H1 (cell line): ENCODE measurements at regions not wholly inside any gene's neighbourhood (a gene's known extent, or its start where the extent isn't known, plus 50 kb on each side); places are given as distances from the start of the nearest gene placed in this dataset.

ENCODE experiments used
- CTCF ChIA-PET: fragments of 300-600 bp; sonication (Branson Sonifier 250); formaldehyde crosslinking; loops from one replicate; lab custom pipeline; 2021; ENCODE audit not compliant: partially characterized antibody; lab: Charles Lee
- POLR2A ChIA-PET: fragments of 300-600 bp; sonication (Branson Sonifier 250); formaldehyde crosslinking; loops from one replicate; lab custom pipeline; 2021; ENCODE audit warnings: inconsistent platforms; ENCODE audit not compliant: partially characterized antibody; lab: Charles Lee
- DNase-seq, 2 experiments: peaks; one replicate each; pipeline versions ENCODE4 v3.0.0 to v3.0.0-alpha.2; 2010 to 2022; ENCODE audit warnings: low spot score in 2 of 2, low read depth in 1 of 2, mixed read lengths in 1 of 2
- FAIRE-seq: peaks from 2 replicates; lab custom pipeline; 2011; peaks lifted over from hg19 to GRCh38; lab: Jason Lieb, UNC
- H2AFZ ChIP-seq: 2 replicates; pipeline ENCODE4 v1.8.1; 2012; ENCODE audit warnings: low read length, inconsistent platforms
- H2AK5ac ChIP-seq: 2 replicates; pipeline ENCODE4 v1.6.1; 2013; ENCODE audit warnings: low read depth, low read length
- H2BK120ac ChIP-seq: replicated peaks from 2 replicates; pipeline ENCODE3; 2013; ENCODE audit warnings: low read depth, low read length, inconsistent platforms
- H2BK12ac ChIP-seq: 2 replicates; pipeline ENCODE4 v1.6.1; 2013; ENCODE audit warnings: low read depth, low read length
- H2BK15ac ChIP-seq: 2 replicates; pipeline ENCODE4 v1.6.1; 2013; ENCODE audit warnings: low read length
- H2BK20ac ChIP-seq: 2 replicates; pipeline ENCODE4 v1.6.1; 2013; ENCODE audit warnings: low read length
- H2BK5ac ChIP-seq: 2 replicates; pipeline ENCODE4 v1.6.1; 2013; ENCODE audit warnings: low read depth, low read length
- H3K14ac ChIP-seq: 2 replicates; pipeline ENCODE4 v1.6.1; 2013; ENCODE audit warnings: inconsistent platforms; ENCODE audit not compliant: insufficient read length
- H3K18ac ChIP-seq: 2 replicates; pipeline ENCODE4 v1.6.1; 2013; ENCODE audit warnings: low read length; ENCODE audit errors: extremely low read depth
- H3K23ac ChIP-seq: 2 replicates; pipeline ENCODE4 v1.6.1; 2013; ENCODE audit warnings: inconsistent platforms; ENCODE audit not compliant: insufficient read length
- H3K23me2 ChIP-seq: 2 replicates; pipeline ENCODE4 v1.6.1; 2013; ENCODE audit warnings: low read depth, low read length
- H3K27ac ChIP-seq: 2 replicates; pipeline ENCODE4 v1.6.1; 2011; ENCODE audit warnings: low read depth, low read length, inconsistent platforms
- H3K27me3 ChIP-seq, 4 experiments: replicated peaks in 1 of 4; 1 replicate in 1 of 4; 2 replicates in 3 of 4; pipeline versions ENCODE4 v1.6.1 to v1.8.1; 2011 to 2013; ENCODE audit warnings: low read length in 3 of 4, mild to moderate bottlenecking in 3 of 4, inconsistent platforms in 2 of 4, mixed read lengths in 2 of 4, moderate library complexity in 1 of 4; ENCODE audit not compliant: control insufficient read depth in 3 of 4, insufficient read depth in 3 of 4; ENCODE audit errors: extremely low read depth in 1 of 4
- H3K36me3 ChIP-seq, 4 experiments: 2 replicates each; pipeline versions ENCODE4 v1.6.1 to v1.8.1; 2011 to 2013; ENCODE audit warnings: mild to moderate bottlenecking in 4 of 4, low read length in 3 of 4, moderate library complexity in 2 of 4, control low read depth in 1 of 4, inconsistent platforms in 1 of 4; ENCODE audit not compliant: insufficient read depth in 4 of 4, control insufficient read depth in 2 of 4
- H3K4ac ChIP-seq: replicated peaks from 2 replicates; pipeline ENCODE3; 2013; ENCODE audit warnings: low read length, low read depth, mixed read lengths, inconsistent platforms; ENCODE audit not compliant: insufficient read length
- H3K4me1 ChIP-seq, 4 experiments: replicated peaks in 1 of 4; 1 replicate in 1 of 4; 2 replicates in 3 of 4; pipeline versions ENCODE4 v1.6.1 to v1.8.1; 2011 to 2013; ENCODE audit warnings: low read length in 3 of 4, inconsistent platforms in 2 of 4, mixed read lengths in 1 of 4; ENCODE audit not compliant: insufficient read depth in 4 of 4, control insufficient read depth in 3 of 4
- H3K4me2 ChIP-seq, 2 experiments: 2 replicates each; pipeline versions ENCODE4 v1.6.1 to v1.8.1; 2011 to 2013; ENCODE audit warnings: low read depth in 2 of 2, low read length in 2 of 2, control low read depth in 1 of 2, inconsistent platforms in 1 of 2, mild to moderate bottlenecking in 1 of 2; ENCODE audit not compliant: insufficient read depth in 1 of 2
- H3K4me3 ChIP-seq, 4 experiments: fragments of 200-600, 300-600 bp in 1 of 4; sonication (generic), shearing (Covaris generic), sonication (Bioruptor Twin) in 1 of 4; 2 replicates each; pipeline versions ENCODE4 v1.5.1 to v1.8.1; 2011 to 2016; ENCODE audit warnings: low read length in 4 of 4, low read depth in 3 of 4, control low read depth in 2 of 4, inconsistent platforms in 2 of 4, mild to moderate bottlenecking in 2 of 4, mixed read lengths in 1 of 4, moderate library complexity in 1 of 4; ENCODE audit not compliant: insufficient read depth in 2 of 4; ENCODE audit errors: extremely low read depth in 1 of 4
- H3K56ac ChIP-seq: replicated peaks from 2 replicates; pipeline ENCODE3; 2013; ENCODE audit warnings: low read depth, mild to moderate bottlenecking, mixed read lengths, low read length, inconsistent platforms; ENCODE audit not compliant: insufficient read length
- H3K79me1 ChIP-seq: 2 replicates; pipeline ENCODE4 v1.6.1; 2013; ENCODE audit warnings: low read depth, low read length, control low read depth
- H3K79me2 ChIP-seq, 2 experiments: 2 replicates each; pipeline versions ENCODE4 v1.6.1 to v1.8.1; 2012 to 2013; ENCODE audit warnings: low read length in 2 of 2, mild to moderate bottlenecking in 2 of 2, inconsistent platforms in 1 of 2; ENCODE audit not compliant: insufficient read depth in 2 of 2, control insufficient read depth in 1 of 2
- H3K9ac ChIP-seq, 4 experiments: replicated peaks in 1 of 4; 1 replicate in 1 of 4; 2 replicates in 3 of 4; pipeline versions ENCODE4 v1.6.1 to v1.8.1; 2011 to 2013; ENCODE audit warnings: low read depth in 3 of 4, low read length in 3 of 4, control low read depth in 2 of 4, mild to moderate bottlenecking in 2 of 4, moderate library complexity in 2 of 4, inconsistent platforms in 1 of 4; ENCODE audit errors: extremely low read depth in 1 of 4
- H3K9me3 ChIP-seq, 2 experiments: 2 replicates each; pipeline versions ENCODE4 v1.6.1 to v1.8.1; 2012 to 2013; ENCODE audit warnings: mild to moderate bottlenecking in 2 of 2, moderate library complexity in 2 of 2, control low read depth in 1 of 2, inconsistent platforms in 1 of 2, low read depth in 1 of 2, low read length in 1 of 2, mixed read lengths in 1 of 2; ENCODE audit not compliant: insufficient read depth in 2 of 2
- H4K20me1 ChIP-seq, 2 experiments: replicated peaks in 1 of 2; 2 replicates each; pipeline versions ENCODE3 to v1.8.1; 2011 to 2013; ENCODE audit warnings: inconsistent platforms in 2 of 2, low read length in 2 of 2, mild to moderate bottlenecking in 1 of 2; ENCODE audit not compliant: insufficient read depth in 2 of 2, control insufficient read depth in 1 of 2
- H4K5ac ChIP-seq: 2 replicates; pipeline ENCODE4 v1.6.1; 2013; ENCODE audit warnings: low read length, low read depth, mixed read lengths, inconsistent platforms; ENCODE audit not compliant: insufficient read length
- H4K8ac ChIP-seq: 2 replicates; pipeline ENCODE4 v1.8.0; 2013; ENCODE audit warnings: mild to moderate bottlenecking, moderate library complexity, low read length, inconsistent platforms; ENCODE audit not compliant: insufficient read depth; ENCODE audit errors: extremely low read depth
- H4K91ac ChIP-seq: replicated peaks from 2 replicates; pipeline ENCODE3; 2013; ENCODE audit warnings: low read length, mixed read lengths, inconsistent platforms; ENCODE audit not compliant: insufficient read length
- WGBS, 2 experiments: shearing (Covaris generic) in 1 of 2; methylation state at CpG; one replicate each; pipeline versions ENCODE4 v1.1.6 to v1.1.7; 2013 to 2015; ENCODE audit warnings: low lambda C conversion rate in 2 of 2, mixed read lengths in 2 of 2, inconsistent platforms in 1 of 2, low coverage in 1 of 2, missing lambda C conversion rate in 1 of 2; ENCODE audit not compliant: insufficient replicate concordance in 2 of 2, insufficient coverage in 1 of 2, insufficient read length in 1 of 2; ENCODE audit errors: extremely low coverage in 1 of 2, missing lambda C conversion rate in 1 of 2; 5-methylcytosine and 5-hydroxymethylcytosine counted together
- TF ChIP-seq, protein P1 (sequence below): IDR thresholded peaks from 2 replicates; pipeline ENCODE4 v1.6.1; 2012; ENCODE audit warnings: inconsistent platforms

- ChIA-PET CTCF (no interaction called here), POLR2A (no interaction called here)
- Histone ChIP-seq H4K20me1 (no peaks in the 10 kb centered on the region), H3K18ac (no peak overlapping the region), H3K36me3 (no peaks in the 10 kb centered on the region), H3K23me2 (no peaks in the 10 kb centered on the region), H3K14ac (no peak overlapping the region), H3K9me3 (no peaks in the 10 kb centered on the region), H3K4me1 (peaks cover 0 to 7% (median 0%) of the 10 kb centered on the region in 4 experiments; a peak in 3 of 7 replicates), H2BK5ac (no peak overlapping the region), H4K8ac (no peak overlapping the region), H3K4ac (no peak overlapping the region), H2AFZ (no peak overlapping the region), H3K4me3 (no peak overlapping the region), H3K79me1 (no peaks in the 10 kb centered on the region), H2BK120ac (no peak overlapping the region), H2BK15ac (no peak overlapping the region), H4K91ac (no peak overlapping the region), H3K9ac (no peak overlapping the region), H3K56ac (no peak overlapping the region), H3K79me2 (no peaks in the 10 kb centered on the region), H2BK12ac (no peak overlapping the region), H3K27me3 (no peaks in the 10 kb centered on the region), H4K5ac (no peak overlapping the region), H3K27ac (no peak overlapping the region), H2BK20ac (no peak overlapping the region), H3K23ac (no peak overlapping the region), H2AK5ac (no peak overlapping the region), H3K4me2 (no peak overlapping the region)
- TF ChIP-seq, protein P1, sequence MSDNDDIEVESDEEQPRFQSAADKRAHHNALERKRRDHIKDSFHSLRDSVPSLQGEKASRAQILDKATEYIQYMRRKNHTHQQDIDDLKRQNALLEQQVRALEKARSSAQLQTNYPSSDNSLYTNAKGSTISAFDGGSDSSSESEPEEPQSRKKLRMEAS: no peak
- DNase-seq (no peak), FAIRE-seq (no peak)
- 91% methylated on average over 1 of the region's 1 CpG; no CpG with 5 or more reads in 1 of the 2 experiments for WGBS, 2 experiments
Observed at GRCh38 chr15:26037369-26037768, 174.2 kb upstream of the ATP10A start.
